BE2C (cell line): ENCODE measurements at regions not wholly inside any gene's neighbourhood (a gene's known extent, or its start where the extent isn't known, plus 50 kb on each side); places are given as distances from the start of the nearest gene placed in this dataset.

Experiments used
- DNase-seq: peaks from one replicate; pipeline ENCODE4 v3.0.0-alpha.2; 2020
- H3K27me3 ChIP-seq: fragments of 250-450 bp; sonication (Bioruptor Pico); 2 replicates; pipeline ENCODE4 v1.5.1; 2020; ENCODE audit warnings: mild to moderate bottlenecking
- H3K36me3 ChIP-seq: fragments of 250-450 bp; sonication (Bioruptor Pico); 2 replicates; pipeline ENCODE4 v1.5.1; 2020; ENCODE audit warnings: mild to moderate bottlenecking
- H3K4me1 ChIP-seq: fragments of 250-450 bp; sonication (Bioruptor Pico); 2 replicates; pipeline ENCODE4 v1.5.1; 2020
- H3K4me3 ChIP-seq: 2 replicates; pipeline ENCODE4 v1.5.1; 2011; ENCODE audit warnings: low read depth, low read length
- H3K9me3 ChIP-seq: fragments of 250-450 bp; sonication (Bioruptor Pico); 2 replicates; pipeline ENCODE4 v1.5.1; 2020
- CTCF ChIP-seq: IDR thresholded peaks from 2 replicates; pipeline ENCODE4 v1.5.1; 2012; ENCODE audit warnings: mild to moderate bottlenecking, low read depth, low read length

GRCh38 chr4:149026696-149027095, 584.5 kb upstream of the NR3C2 start:
- no peak for DNase-seq
- Histone ChIP-seq H3K4me1 (no peaks in the 10 kb centered on the region; the same call in 1 of the 2 replicates), H3K27me3 (no peaks in the 10 kb centered on the region; the same call in 1 of the 2 replicates), H3K9me3 (no peaks in the 10 kb centered on the region), H3K4me3 (no peak overlapping the region), H3K36me3 (no peaks in the 10 kb centered on the region)
- no peak for TF ChIP-seq CTCF

DNA sequence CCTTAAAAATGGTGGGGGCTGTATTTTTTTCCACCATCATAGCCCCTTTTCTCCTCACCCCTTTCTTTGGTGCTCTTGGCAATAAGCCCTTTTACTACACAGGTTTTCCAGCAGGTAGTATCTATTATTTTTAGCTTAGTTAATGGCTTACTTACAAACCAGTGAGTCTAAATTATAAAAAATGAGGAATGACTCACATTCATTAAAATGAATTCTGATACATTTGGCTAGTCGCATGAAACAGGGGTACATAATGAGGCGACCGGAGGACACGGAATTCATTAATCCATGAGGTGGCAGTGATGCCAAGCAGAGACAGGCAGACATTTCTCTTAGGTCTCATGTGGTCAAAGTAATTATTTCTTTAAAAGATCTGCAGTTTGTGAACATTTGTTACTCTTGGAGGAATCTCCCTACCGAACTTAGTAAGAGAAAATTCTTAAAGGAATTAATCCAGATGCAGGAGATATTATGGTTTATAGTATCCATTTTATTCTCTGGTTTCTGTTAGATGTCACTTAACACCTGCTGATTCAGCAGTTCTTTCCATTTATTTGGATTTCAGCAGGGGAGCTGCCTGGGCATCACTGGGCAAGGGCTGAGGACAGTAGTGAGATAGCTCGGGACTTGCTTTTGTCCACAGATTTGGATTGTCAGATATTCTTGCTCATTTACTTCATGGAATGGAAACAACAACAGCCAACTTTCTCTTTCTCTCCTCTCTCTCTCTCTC, 575.0 kb upstream of the NR3C2 start:
- no peak overlapping the region for H3K4me3 ChIP-seq
- no peak for DNase-seq
- H3K4me1 ChIP-seq = no peaks in the 10 kb centered on the region
- TF ChIP-seq CTCF = no peak
- no peaks in the 10 kb centered on the region for H3K9me3 ChIP-seq
- H3K36me3 ChIP-seq = no peaks in the 10 kb centered on the region
- peaks cover 6% of the 10 kb centered on the region; the same call in 1 of the 2 replicates for H3K27me3 ChIP-seq

- Histone ChIP-seq H3K36me3 (no peaks in the 10 kb centered on the region), H3K9me3 (no peaks in the 10 kb centered on the region), H3K4me3 (no peak overlapping the region), H3K27me3 (no peaks in the 10 kb centered on the region), H3K4me1 (no peaks in the 10 kb centered on the region)
- no peak for DNase-seq
- no peak for TF ChIP-seq CTCF
Measured at GRCh38 chr4:149009223-149009622, 567.0 kb upstream of the NR3C2 start.

DNA sequence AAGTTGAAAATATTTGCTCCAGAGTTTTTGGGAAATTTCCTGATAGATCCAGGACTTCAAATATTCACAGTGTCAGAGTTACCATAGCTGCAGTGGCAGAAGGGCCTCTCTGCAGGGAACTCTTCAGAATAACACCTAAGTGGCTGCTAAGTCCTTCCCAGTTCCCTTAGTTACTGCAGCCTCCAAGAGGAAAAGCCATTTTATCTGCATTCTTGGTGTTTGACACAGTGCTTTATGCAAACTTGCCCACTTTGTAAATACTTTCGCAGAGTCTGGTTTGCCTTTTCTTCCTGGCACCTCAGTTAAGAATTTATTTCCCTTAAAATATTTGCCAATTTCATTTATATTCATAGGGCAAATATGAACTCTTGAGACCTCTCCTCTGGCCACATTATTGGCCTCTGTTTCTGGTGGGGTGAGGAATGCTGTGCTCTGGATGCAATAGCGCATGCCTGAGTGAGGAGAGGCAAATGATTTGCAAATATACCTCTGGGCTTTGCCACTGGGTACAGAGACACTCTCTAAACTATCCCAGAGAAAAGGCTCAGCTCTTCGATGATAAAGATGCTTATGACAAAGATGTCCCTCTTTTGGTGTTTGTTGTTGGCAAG, 566.3 kb upstream of the NR3C2 start:
- DNase-seq = no peak
- Histone ChIP-seq H3K4me3 (no peak overlapping the region), H3K36me3 (no peaks in the 10 kb centered on the region), H3K27me3 (no peaks in the 10 kb centered on the region), H3K9me3 (no peaks in the 10 kb centered on the region), H3K4me1 (no peaks in the 10 kb centered on the region)
- no peak for TF ChIP-seq CTCF

DNA sequence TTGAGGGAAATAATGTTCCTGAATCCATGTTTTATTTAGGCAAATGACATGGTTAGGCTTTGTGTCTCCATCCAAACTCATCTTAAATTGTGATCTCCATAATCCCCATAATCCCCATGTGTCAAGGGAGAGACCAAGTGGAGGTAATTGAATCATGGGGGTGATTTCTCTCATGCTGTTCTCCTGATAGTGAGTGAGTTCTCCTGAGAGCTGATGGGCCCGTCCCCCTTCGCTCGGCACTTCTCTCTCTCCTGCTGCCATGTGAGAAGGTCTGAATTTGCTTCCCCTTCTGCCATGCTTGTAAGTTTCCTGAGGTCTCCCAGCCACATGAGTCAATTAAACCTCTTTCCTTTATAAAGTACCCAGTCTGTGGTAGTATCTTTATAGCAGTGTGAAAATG, 563.0 kb upstream of the NR3C2 start:
- Histone ChIP-seq H3K36me3 (no peaks in the 10 kb centered on the region), H3K4me1 (no peaks in the 10 kb centered on the region), H3K4me3 (no peak overlapping the region), H3K9me3 (no peaks in the 10 kb centered on the region), H3K27me3 (no peaks in the 10 kb centered on the region)
- no peak for TF ChIP-seq CTCF
- DNase-seq = no peak

- no peak overlapping the region for H3K4me3 ChIP-seq
- H3K4me1 ChIP-seq = no peaks in the 10 kb centered on the region
- no peaks in the 10 kb centered on the region for H3K36me3 ChIP-seq
- no peak for DNase-seq
- no peak for TF ChIP-seq CTCF
- no peaks in the 10 kb centered on the region for H3K27me3 ChIP-seq
- no peaks in the 10 kb centered on the region for H3K9me3 ChIP-seq
Measured at GRCh38 chr4:148999924-149000323, 557.7 kb upstream of the NR3C2 start.
